ENCODE measurements at regions not wholly inside any gene's neighbourhood (a gene's known extent, or its start where the extent isn't known, plus 50 kb on each side); places are given as distances from the start of the nearest gene placed in this dataset.

DNA sequence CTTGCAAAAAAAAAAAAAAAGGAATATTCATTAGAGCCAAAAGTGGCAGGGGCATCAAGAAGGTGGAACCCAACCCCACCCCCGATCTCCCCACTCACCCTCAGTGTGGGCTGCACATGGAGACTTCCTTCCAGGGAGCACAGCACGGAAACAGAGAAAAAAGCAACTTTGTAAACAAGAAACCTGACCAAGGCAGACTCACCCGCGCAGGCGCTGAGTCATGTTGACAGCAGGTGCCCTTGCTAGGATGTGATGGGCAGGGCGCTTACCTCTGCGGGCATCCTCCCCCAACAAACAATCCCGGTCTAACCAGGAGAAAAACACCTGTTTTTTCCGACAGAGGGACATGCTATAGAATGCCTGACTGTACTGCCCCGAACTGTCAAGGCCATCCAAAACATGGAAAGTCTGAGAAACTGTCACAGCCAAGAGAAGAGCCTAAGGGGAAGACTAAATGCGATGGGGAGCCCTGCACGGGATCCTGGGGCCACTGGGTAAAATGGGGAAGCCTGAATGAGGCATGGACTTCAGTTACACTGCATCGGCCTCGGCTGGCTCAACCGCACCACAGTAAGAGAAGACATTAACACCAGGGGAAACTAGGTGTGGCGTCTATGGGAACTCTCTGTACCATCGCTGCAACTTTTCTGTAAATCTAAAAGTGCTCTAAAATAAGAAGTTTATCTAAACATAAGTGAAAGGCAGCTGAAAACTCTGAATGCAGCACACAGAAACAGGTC is 66.7 kb upstream of the GATA2 start:
- TF ChIP-seq, protein P1, sequence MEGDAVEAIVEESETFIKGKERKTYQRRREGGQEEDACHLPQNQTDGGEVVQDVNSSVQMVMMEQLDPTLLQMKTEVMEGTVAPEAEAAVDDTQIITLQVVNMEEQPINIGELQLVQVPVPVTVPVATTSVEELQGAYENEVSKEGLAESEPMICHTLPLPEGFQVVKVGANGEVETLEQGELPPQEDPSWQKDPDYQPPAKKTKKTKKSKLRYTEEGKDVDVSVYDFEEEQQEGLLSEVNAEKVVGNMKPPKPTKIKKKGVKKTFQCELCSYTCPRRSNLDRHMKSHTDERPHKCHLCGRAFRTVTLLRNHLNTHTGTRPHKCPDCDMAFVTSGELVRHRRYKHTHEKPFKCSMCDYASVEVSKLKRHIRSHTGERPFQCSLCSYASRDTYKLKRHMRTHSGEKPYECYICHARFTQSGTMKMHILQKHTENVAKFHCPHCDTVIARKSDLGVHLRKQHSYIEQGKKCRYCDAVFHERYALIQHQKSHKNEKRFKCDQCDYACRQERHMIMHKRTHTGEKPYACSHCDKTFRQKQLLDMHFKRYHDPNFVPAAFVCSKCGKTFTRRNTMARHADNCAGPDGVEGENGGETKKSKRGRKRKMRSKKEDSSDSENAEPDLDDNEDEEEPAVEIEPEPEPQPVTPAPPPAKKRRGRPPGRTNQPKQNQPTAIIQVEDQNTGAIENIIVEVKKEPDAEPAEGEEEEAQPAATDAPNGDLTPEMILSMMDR (IDR thresholded peaks at IDR 0.05) = no peak
- TF ChIP-seq ETV6 (CRISPR knock-in tag; IDR thresholded peaks at IDR 0.05) (no peak), SP1 (CRISPR knock-in tag; conservative IDR thresholded peaks at IDR 0.05) (no peak), CREB1 (CRISPR knock-in tag; IDR thresholded peaks at IDR 0.05) (no peak), GRHL2 (CRISPR knock-in tag; IDR thresholded peaks at IDR 0.05; ENCODE audit: insufficient replicate concordance, severe bottlenecking) (no peak)
- TF ChIP-seq, protein P2, sequence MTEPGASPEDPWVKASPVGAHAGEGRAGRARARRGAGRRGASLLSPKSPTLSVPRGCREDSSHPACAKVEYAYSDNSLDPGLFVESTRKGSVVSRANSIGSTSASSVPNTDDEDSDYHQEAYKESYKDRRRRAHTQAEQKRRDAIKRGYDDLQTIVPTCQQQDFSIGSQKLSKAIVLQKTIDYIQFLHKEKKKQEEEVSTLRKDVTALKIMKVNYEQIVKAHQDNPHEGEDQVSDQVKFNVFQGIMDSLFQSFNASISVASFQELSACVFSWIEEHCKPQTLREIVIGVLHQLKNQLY (CRISPR knock-in tag; IDR thresholded peaks at IDR 0.05) = no peak

All from WTC11 (cell line).